HG03439 (cell line): ENCODE measurements at regions not wholly inside any gene's neighbourhood (a gene's known extent, or its start where the extent isn't known, plus 50 kb on each side); places are given as distances from the start of the nearest gene placed in this dataset.

Experiments used
- ATAC-seq: cut with Tn5 transposase; IDR thresholded peaks from one replicate; pipeline ENCODE4 v1.9.1; 2021; ENCODE audit warnings: mild to moderate bottlenecking, moderate library complexity; ENCODE audit not compliant: unreplicated experiment

GRCh38 chr13:59332966-59333365 is 830.8 kb downstream of the DIAPH3 start:
- ATAC-seq, result no peak

- no peak for ATAC-seq
Observed at GRCh38 chr13:59337070-59337469, 826.7 kb downstream of the DIAPH3 start.

- ATAC-seq, result no peak
Observed at GRCh38 chr13:59340151-59340550, 823.6 kb downstream of the DIAPH3 start.

GRCh38 chr13:59340581-59340980 is 823.1 kb downstream of the DIAPH3 start:
- ATAC-seq, result no peak

GRCh38 chr13:59342400-59342799 is 821.3 kb downstream of the DIAPH3 start:
- no peak for ATAC-seq

- no peak for ATAC-seq
Observed at GRCh38 chr13:59343132-59343531, 820.6 kb downstream of the DIAPH3 start.

- ATAC-seq, result no peak
Observed at GRCh38 chr13:59343993-59344822, 819.5 kb downstream of the DIAPH3 start.

GRCh38 chr13:59345311-59345710 is 818.4 kb downstream of the DIAPH3 start:
- ATAC-seq, result no peak

- no peak for ATAC-seq
Observed at GRCh38 chr13:59346999-59347723, 816.6 kb downstream of the DIAPH3 start.

- ATAC-seq, result no peak
Observed at GRCh38 chr13:59348617-59349016, 815.1 kb downstream of the DIAPH3 start.

GRCh38 chr13:59352600-59352999 is 811.1 kb downstream of the DIAPH3 start:
- ATAC-seq, result no peak

- peak; percentile 59 for ATAC-seq
Observed at GRCh38 chr13:59354665-59355369, 808.9 kb downstream of the DIAPH3 start.

GRCh38 chr13:59356607-59357006 is 807.1 kb downstream of the DIAPH3 start:
- ATAC-seq, result no peak

GRCh38 chr13:59358014-59358413 is 805.7 kb downstream of the DIAPH3 start:
- no peak for ATAC-seq

- no peak for ATAC-seq
Observed at GRCh38 chr13:59360108-59360507, 803.6 kb downstream of the DIAPH3 start.

GRCh38 chr13:59360916-59361315 is 802.8 kb downstream of the DIAPH3 start:
- no peak for ATAC-seq

- ATAC-seq, result no peak
Observed at GRCh38 chr13:59363313-59363712, 800.4 kb downstream of the DIAPH3 start.

GRCh38 chr13:59363947-59364346 is 799.8 kb downstream of the DIAPH3 start:
- ATAC-seq, result no peak

- no peak for ATAC-seq
Observed at GRCh38 chr13:59364641-59365085, 799.1 kb downstream of the DIAPH3 start.

- no peak for ATAC-seq
Observed at GRCh38 chr13:59367467-59367866, 796.3 kb downstream of the DIAPH3 start.

- no peak for ATAC-seq
Observed at GRCh38 chr13:59367904-59368303, 795.8 kb downstream of the DIAPH3 start.
